ENCODE measurements at regions not wholly inside any gene's neighbourhood (a gene's known extent, or its start where the extent isn't known, plus 50 kb on each side); places are given as distances from the start of the nearest gene placed in this dataset.

- peaks cover 8% of the 10 kb centered on the region; the same call in 1 of the 2 replicates for H3K4me1 ChIP-seq (ENCODE audit: control insufficient read depth, insufficient read depth, low read length)
- no peak overlapping the region for H3K4me3 ChIP-seq (ENCODE audit: low read depth, low read length)
- H3K9ac ChIP-seq (ENCODE audit: low read depth, low read length): no peak overlapping the region
- H3K27me3 ChIP-seq (ENCODE audit: control insufficient read depth, insufficient read depth, low read length): no peaks in the 10 kb centered on the region
- H3K36me3 ChIP-seq (ENCODE audit: control insufficient read depth, insufficient read depth, low read length): no peaks in the 10 kb centered on the region
- no peaks in the 10 kb centered on the region for H3K9me3 ChIP-seq (ENCODE audit: control insufficient read depth, insufficient read depth, low read length)
- H3K27ac ChIP-seq (ENCODE audit: low read depth, low read length): peak overlapping the region; percentile 68
Observed at GRCh38 chr4:164204434-164204833, 549.5 kb upstream of the SMIM31 start.

DNA sequence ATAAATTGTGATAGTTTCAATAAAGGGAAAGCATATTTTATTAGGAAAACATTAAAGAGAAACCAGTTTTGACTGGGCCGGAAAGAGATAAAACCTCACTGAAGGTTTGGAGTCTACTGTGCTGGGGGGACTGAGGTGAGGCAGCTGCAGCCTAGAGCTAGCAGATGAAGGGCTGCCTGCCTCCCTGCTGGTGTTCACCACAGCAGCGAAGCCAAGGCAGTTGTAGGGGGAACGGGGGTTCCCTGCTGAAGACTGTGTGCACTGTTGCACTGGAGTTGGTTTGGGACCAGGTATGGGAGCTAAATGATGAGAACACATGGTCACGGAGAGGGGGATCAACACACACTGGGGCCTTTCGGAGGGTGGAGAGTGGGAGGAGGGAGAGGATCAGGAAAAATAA, 546.5 kb upstream of the SMIM31 start:
- Histone ChIP-seq H3K9ac (ENCODE audit: low read depth, low read length) (no peak overlapping the region), H3K4me3 (ENCODE audit: low read depth, low read length) (no peak overlapping the region), H3K27me3 (ENCODE audit: control insufficient read depth, insufficient read depth, low read length) (no peaks in the 10 kb centered on the region), H3K36me3 (ENCODE audit: control insufficient read depth, insufficient read depth, low read length) (no peaks in the 10 kb centered on the region), H3K27ac (ENCODE audit: low read depth, low read length) (no peak overlapping the region), H3K4me1 (ENCODE audit: control insufficient read depth, insufficient read depth, low read length) (peaks cover 8% of the 10 kb centered on the region; the same call in 1 of the 2 replicates), H3K9me3 (ENCODE audit: control insufficient read depth, insufficient read depth, low read length) (no peaks in the 10 kb centered on the region)

- Histone ChIP-seq H3K27ac (ENCODE audit: low read depth, low read length) (no peak overlapping the region), H3K9ac (ENCODE audit: low read depth, low read length) (no peak overlapping the region), H3K27me3 (ENCODE audit: control insufficient read depth, insufficient read depth, low read length) (no peaks in the 10 kb centered on the region), H3K4me3 (ENCODE audit: low read depth, low read length) (no peak overlapping the region), H3K9me3 (ENCODE audit: control insufficient read depth, insufficient read depth, low read length) (no peaks in the 10 kb centered on the region), H3K36me3 (ENCODE audit: control insufficient read depth, insufficient read depth, low read length) (no peaks in the 10 kb centered on the region), H3K4me1 (ENCODE audit: control insufficient read depth, insufficient read depth, low read length) (no peaks in the 10 kb centered on the region; the same call in 1 of the 2 replicates)
Observed at GRCh38 chr4:164210377-164210776, 543.6 kb upstream of the SMIM31 start.

- no peak overlapping the region for H3K9ac ChIP-seq (ENCODE audit: low read depth, low read length)
- H3K27ac ChIP-seq (ENCODE audit: low read depth, low read length): no peak overlapping the region
- no peaks in the 10 kb centered on the region for H3K4me1 ChIP-seq (ENCODE audit: control insufficient read depth, insufficient read depth, low read length)
- no peaks in the 10 kb centered on the region for H3K9me3 ChIP-seq (ENCODE audit: control insufficient read depth, insufficient read depth, low read length)
- H3K4me3 ChIP-seq (ENCODE audit: low read depth, low read length): no peak overlapping the region
- no peaks in the 10 kb centered on the region for H3K27me3 ChIP-seq (ENCODE audit: control insufficient read depth, insufficient read depth, low read length)
- no peaks in the 10 kb centered on the region for H3K36me3 ChIP-seq (ENCODE audit: control insufficient read depth, insufficient read depth, low read length)
Observed at GRCh38 chr4:164212134-164212533, 541.8 kb upstream of the SMIM31 start.

DNA sequence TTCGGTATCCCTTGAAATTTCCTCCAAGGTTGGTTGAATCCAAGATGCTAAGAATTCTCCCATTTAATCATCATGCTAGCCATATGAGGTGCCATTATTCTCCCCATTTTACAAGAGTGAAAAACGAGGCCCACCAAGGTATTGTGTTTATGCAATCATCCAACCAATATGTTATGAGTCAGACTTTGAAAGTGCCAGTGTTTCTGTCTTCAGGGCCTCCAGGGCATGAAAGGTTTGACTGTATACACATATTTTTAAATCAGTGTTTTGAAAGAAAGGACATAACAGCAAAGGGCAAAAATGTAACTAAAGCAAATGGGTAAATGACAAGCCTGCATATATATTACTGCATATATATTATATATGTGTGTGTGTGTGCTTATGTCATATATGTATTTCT, 541.2 kb upstream of the SMIM31 start:
- H3K36me3 ChIP-seq (ENCODE audit: control insufficient read depth, insufficient read depth, low read length): no peaks in the 10 kb centered on the region
- no peak overlapping the region for H3K27ac ChIP-seq (ENCODE audit: low read depth, low read length)
- no peaks in the 10 kb centered on the region for H3K27me3 ChIP-seq (ENCODE audit: control insufficient read depth, insufficient read depth, low read length)
- no peaks in the 10 kb centered on the region for H3K9me3 ChIP-seq (ENCODE audit: control insufficient read depth, insufficient read depth, low read length)
- H3K4me1 ChIP-seq (ENCODE audit: control insufficient read depth, insufficient read depth, low read length): no peaks in the 10 kb centered on the region
- no peak overlapping the region for H3K4me3 ChIP-seq (ENCODE audit: low read depth, low read length)
- no peak overlapping the region for H3K9ac ChIP-seq (ENCODE audit: low read depth, low read length)

- no peaks in the 10 kb centered on the region for H3K4me1 ChIP-seq (ENCODE audit: control insufficient read depth, insufficient read depth, low read length)
- no peaks in the 10 kb centered on the region for H3K9me3 ChIP-seq (ENCODE audit: control insufficient read depth, insufficient read depth, low read length)
- H3K27ac ChIP-seq (ENCODE audit: low read depth, low read length): no peak overlapping the region
- H3K36me3 ChIP-seq (ENCODE audit: control insufficient read depth, insufficient read depth, low read length): no peaks in the 10 kb centered on the region
- H3K4me3 ChIP-seq (ENCODE audit: low read depth, low read length): no peak overlapping the region
- H3K9ac ChIP-seq (ENCODE audit: low read depth, low read length): no peak overlapping the region
- no peaks in the 10 kb centered on the region for H3K27me3 ChIP-seq (ENCODE audit: control insufficient read depth, insufficient read depth, low read length)
Observed at GRCh38 chr4:164215113-164215741, 538.7 kb upstream of the SMIM31 start.

- H3K4me1 ChIP-seq (ENCODE audit: control insufficient read depth, insufficient read depth, low read length): no peaks in the 10 kb centered on the region
- H3K27ac ChIP-seq (ENCODE audit: low read depth, low read length): no peak overlapping the region
- H3K9me3 ChIP-seq (ENCODE audit: control insufficient read depth, insufficient read depth, low read length): no peaks in the 10 kb centered on the region
- no peak overlapping the region for H3K9ac ChIP-seq (ENCODE audit: low read depth, low read length)
- no peaks in the 10 kb centered on the region for H3K36me3 ChIP-seq (ENCODE audit: control insufficient read depth, insufficient read depth, low read length)
- no peak overlapping the region for H3K4me3 ChIP-seq (ENCODE audit: low read depth, low read length)
- no peaks in the 10 kb centered on the region for H3K27me3 ChIP-seq (ENCODE audit: control insufficient read depth, insufficient read depth, low read length)
Observed at GRCh38 chr4:164221631-164222030, 532.3 kb upstream of the SMIM31 start.

DNA sequence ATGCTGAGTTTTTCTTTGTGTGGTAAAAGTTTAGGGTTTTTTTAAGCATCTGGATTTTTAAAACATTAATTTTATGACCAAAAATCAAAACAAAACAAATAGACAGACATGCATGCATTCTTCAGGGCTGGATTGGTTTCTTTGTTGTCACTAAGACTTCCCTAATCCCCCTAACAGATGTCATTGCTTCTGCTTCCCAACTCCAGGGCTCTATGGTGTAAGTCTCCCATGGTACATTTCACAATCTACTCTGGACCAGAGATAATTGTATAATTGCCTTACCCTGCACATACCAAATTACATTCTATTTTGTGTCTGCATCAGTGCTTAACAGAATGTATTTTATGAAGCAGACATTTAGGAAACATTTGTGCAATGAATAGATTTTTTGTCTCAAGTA, 529.1 kb upstream of the SMIM31 start:
- Histone ChIP-seq H3K27me3 (ENCODE audit: control insufficient read depth, insufficient read depth, low read length) (no peaks in the 10 kb centered on the region), H3K4me1 (ENCODE audit: control insufficient read depth, insufficient read depth, low read length) (no peaks in the 10 kb centered on the region), H3K36me3 (ENCODE audit: control insufficient read depth, insufficient read depth, low read length) (no peaks in the 10 kb centered on the region), H3K27ac (ENCODE audit: low read depth, low read length) (no peak overlapping the region), H3K4me3 (ENCODE audit: low read depth, low read length) (no peak overlapping the region), H3K9me3 (ENCODE audit: control insufficient read depth, insufficient read depth, low read length) (no peaks in the 10 kb centered on the region), H3K9ac (ENCODE audit: low read depth, low read length) (no peak overlapping the region)

GRCh38 chr4:164229255-164229654, 524.7 kb upstream of the SMIM31 start:
- Histone ChIP-seq H3K9me3 (ENCODE audit: control insufficient read depth, insufficient read depth, low read length) (no peaks in the 10 kb centered on the region), H3K27me3 (ENCODE audit: control insufficient read depth, insufficient read depth, low read length) (no peaks in the 10 kb centered on the region), H3K36me3 (ENCODE audit: control insufficient read depth, insufficient read depth, low read length) (no peaks in the 10 kb centered on the region), H3K27ac (ENCODE audit: low read depth, low read length) (no peak overlapping the region), H3K4me1 (ENCODE audit: control insufficient read depth, insufficient read depth, low read length) (no peaks in the 10 kb centered on the region), H3K9ac (ENCODE audit: low read depth, low read length) (no peak overlapping the region), H3K4me3 (ENCODE audit: low read depth, low read length) (no peak overlapping the region)

DNA sequence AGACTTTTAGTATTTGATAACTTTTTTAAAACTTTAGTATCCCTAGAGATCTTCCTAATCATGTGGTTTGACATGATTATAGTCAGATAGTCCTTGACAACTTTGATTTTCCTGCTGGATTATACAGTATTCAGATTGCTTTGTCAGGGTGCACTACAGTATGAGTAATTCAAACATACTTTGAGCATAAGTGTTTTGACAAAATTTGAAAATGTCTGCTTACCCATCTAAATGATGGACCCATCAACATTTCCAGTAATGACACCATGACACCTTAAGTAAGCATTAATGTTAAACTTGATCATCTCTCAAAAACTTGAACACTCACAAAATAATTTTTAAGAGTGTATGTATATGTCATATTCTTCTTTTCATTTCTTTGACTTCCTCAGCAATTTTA, 514.5 kb upstream of the SMIM31 start:
- H3K4me1 ChIP-seq (ENCODE audit: control insufficient read depth, insufficient read depth, low read length): no peaks in the 10 kb centered on the region
- no peak overlapping the region for H3K4me3 ChIP-seq (ENCODE audit: low read depth, low read length)
- H3K27ac ChIP-seq (ENCODE audit: low read depth, low read length): no peak overlapping the region

DNA sequence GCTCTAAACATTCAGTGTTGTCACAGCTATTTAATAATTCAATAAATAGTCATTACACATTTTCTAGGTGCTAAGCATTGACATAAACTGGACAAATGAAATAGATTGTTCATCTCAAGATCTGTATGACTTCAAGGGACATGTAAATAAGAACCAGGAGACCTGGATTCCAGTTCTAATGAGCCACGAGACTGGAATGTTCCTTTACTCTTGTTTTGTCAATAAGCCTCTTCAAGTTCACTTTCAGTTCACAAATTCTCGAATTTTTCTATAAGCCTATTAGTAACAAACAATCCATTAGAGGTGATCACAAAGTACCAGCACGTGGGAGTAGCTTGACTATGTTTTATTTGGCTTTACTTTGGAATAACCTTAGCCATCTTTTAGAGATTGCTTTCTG, 514.0 kb upstream of the SMIM31 start:
- Histone ChIP-seq H3K4me3 (ENCODE audit: low read depth, low read length) (no peak overlapping the region), H3K36me3 (ENCODE audit: control insufficient read depth, insufficient read depth, low read length) (no peaks in the 10 kb centered on the region), H3K9ac (ENCODE audit: low read depth, low read length) (no peak overlapping the region), H3K9me3 (ENCODE audit: control insufficient read depth, insufficient read depth, low read length) (no peaks in the 10 kb centered on the region), H3K4me1 (ENCODE audit: control insufficient read depth, insufficient read depth, low read length) (no peaks in the 10 kb centered on the region), H3K27ac (ENCODE audit: low read depth, low read length) (no peak overlapping the region), H3K27me3 (ENCODE audit: control insufficient read depth, insufficient read depth, low read length) (no peaks in the 10 kb centered on the region)

More for the DNA sequence above, 514.5 kb upstream of the SMIM31 start:
- Histone ChIP-seq H3K36me3 (ENCODE audit: control insufficient read depth, insufficient read depth, low read length) (no peaks in the 10 kb centered on the region), H3K9me3 (ENCODE audit: control insufficient read depth, insufficient read depth, low read length) (no peaks in the 10 kb centered on the region), H3K9ac (ENCODE audit: low read depth, low read length) (no peak overlapping the region), H3K27me3 (ENCODE audit: control insufficient read depth, insufficient read depth, low read length) (no peaks in the 10 kb centered on the region)
